DMS114 treated with DMSO at 0.1 percent for 48 hours (cell line): ENCODE measurements at regions not wholly inside any gene's neighbourhood (a gene's known extent, or its start where the extent isn't known, plus 50 kb on each side); places are given as distances from the start of the nearest gene placed in this dataset.

Source experiments
- DNase-seq: peaks from one replicate; lab custom pipeline; 2025; ENCODE audit not compliant: unreplicated experiment; lab: John Stamatoyannopoulos, UW

DNA sequence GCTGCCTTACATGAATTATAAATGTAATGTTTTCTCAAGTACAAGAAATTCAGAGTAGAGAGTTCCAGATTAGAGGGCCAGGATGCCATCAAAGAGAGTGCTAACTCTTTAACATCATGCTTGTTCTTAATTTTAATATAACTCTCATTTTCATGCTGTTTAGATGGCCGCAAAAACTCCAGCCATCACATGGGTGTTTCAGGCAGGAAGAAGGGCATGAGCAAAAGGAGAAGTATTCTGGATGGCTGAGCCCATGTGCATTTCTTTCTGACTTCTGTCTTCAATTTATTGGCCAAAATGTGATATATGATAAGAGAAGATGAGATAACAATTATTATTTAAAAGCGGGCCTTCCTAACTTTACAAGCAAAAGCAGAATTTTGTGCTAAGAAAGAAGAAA lies 1328.6 kb downstream of the MRPL39 start:
- no peak for DNase-seq

DNA sequence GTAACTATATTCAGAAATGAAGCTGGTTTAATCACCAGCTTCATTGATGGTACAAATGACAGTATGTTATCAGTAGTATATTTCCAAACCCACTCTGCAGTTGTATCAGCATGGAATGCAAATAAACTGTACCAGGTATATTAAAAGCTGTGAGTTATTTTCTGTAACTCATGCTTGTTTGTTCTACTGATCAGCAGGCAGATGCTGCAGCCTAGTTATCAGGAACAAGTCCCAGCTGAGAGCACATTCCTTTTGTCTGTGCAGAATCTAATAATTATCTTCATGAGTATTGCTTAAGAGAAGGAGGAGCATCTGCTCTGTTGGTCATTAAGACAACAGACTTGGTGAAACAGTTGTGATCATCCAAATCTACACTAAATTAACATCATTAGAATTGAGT lies 1331.1 kb downstream of the MRPL39 start:
- DNase-seq = no peak

DNA sequence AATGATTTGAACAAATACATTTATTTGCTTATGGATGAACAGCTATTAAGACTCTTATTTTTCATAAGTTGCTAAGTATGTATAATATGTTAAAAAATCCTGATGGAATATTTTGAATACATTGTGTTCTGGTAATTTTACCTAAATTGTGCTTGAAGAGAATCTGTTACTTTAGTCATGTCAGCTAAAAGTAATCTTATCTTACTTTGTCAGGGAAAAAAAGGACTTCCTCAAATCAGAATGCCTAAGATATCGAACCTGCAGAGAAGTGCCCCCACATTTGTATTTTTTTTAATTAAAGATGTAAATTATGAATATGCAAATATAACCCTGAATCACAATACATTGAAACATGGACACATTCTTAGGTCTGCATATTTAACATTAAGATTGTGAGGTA lies 1331.7 kb downstream of the MRPL39 start:
- DNase-seq = no peak

DNA sequence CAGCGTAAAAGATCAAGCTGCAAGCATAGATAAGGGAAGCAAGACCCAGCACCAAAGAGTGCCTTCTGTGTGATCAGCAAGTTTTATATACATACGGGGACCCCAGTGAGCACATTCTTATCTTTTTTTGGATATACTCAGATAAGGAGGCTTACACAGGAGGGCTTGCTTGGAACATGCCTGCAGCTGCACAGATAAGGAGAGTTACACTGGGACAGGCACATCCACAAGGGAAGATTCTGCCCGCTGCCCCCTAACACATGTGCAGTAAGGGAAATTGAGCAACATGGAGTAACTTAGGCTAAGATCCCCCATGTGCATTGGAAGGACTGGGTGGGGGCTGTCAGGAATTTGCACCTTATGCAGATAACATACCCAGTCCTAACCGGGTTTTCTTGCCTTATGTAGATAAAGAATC lies 1334.8 kb downstream of the MRPL39 start:
- DNase-seq = no peak

DNA sequence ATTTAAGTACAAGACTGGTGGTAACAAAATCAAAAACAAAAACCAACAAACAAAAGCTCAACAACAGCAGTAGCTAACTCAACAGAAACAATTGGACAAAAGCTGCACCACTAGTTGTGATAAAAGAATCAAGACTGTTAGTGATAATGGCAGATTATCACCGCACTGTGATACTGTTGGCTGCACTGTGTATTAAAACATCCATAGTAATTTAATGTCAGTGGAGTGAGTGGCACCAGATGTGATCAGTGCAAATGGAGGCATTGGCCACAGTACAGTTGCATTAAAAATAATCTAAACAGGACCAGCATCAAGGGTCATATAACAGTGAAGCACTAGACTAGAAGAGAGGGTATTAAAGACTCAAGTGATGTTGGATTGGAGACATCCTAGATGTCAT lies 1341.3 kb downstream of the MRPL39 start:
- no peak for DNase-seq

- DNase-seq = no peak
Measured at GRCh38 chr21:24260751-24261150, 1346.5 kb downstream of the MRPL39 start.

- no peak for DNase-seq
Measured at GRCh38 chr21:24259241-24259640, 1348.0 kb downstream of the MRPL39 start.

- no peak for DNase-seq
Measured at GRCh38 chr21:24255591-24255990, 1351.7 kb downstream of the MRPL39 start.

- DNase-seq = no peak
Measured at GRCh38 chr21:24225431-24225830, 1381.8 kb downstream of the MRPL39 start.

DNA sequence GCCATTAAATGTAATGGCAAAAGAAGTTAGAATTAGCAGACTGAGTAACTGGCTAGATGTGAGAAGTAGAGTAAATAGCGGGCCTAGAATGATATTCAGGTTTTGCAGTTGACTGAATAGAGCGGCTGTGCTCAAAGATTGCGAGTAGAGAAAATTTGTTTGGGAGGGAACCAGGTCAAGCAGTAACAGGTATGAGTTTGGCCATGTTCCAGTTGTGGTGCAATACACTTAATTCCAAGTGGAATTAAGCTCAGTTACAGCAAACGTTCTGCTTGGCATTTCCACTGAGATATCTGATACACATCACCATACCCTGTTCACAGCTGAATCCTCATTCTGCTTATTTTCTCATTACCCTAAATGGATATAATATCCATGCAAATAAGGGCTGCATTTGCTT lies 1382.9 kb downstream of the MRPL39 start:
- DNase-seq = no peak

DNA sequence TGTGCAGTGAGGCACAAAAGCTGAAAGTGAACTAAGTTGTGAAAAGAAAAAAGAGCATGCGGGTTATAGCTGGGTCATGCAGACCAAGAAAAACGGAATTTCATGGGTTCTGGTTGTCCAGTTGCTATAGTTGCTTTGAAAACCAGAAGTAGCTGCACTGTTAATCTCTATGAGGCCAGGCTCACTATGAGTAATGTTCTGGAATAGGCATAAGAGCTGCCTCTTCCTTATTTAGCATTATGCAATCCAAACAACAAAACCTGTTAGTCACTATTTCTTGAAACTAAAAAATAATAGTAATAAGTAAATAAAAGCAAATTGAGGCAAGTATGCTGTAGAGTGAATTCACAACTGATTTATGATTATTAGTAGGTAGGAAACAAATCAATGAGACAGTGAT lies 1383.7 kb downstream of the MRPL39 start:
- DNase-seq = no peak

DNA sequence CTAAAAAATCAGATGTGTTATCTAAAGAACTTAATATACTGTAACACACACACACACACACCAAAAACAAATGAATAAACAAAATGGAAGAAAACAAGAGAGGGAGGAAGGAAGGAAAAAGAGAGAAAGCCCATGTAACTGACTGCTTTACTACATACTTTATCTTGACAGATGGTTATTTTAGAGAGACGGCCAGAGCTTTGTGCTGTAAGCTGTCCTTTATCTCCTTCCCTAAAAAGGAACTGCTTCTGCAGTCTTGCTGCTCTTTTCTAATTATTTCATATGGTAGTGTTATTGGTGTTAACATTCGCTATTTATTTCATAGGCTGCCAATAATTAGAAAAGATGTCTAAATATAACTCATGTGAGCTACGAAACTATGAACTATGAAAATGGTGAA lies 1384.6 kb downstream of the MRPL39 start:
- DNase-seq = no peak

DNA sequence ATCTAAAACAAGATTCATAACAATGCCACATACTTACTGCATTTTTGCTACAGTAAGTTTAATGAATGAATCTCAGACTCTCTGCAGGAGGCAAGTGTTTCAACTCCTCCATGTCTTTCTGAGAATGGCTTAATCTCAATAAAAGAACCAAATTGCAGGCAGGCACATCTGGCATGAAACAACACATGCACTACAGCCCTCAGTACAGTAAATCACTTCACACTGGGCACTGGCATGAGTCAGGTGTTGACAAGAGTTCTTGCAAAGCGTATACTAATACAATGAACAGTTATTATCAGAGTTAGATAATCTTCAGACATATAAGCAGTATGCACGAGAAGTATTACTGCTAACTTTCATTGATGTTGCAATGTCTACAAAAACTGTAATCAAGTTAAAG lies 1386.8 kb downstream of the MRPL39 start:
- DNase-seq = no peak

GRCh38 chr21:24217151-24217550 lies 1390.1 kb downstream of the MRPL39 start:
- no peak for DNase-seq

DNA sequence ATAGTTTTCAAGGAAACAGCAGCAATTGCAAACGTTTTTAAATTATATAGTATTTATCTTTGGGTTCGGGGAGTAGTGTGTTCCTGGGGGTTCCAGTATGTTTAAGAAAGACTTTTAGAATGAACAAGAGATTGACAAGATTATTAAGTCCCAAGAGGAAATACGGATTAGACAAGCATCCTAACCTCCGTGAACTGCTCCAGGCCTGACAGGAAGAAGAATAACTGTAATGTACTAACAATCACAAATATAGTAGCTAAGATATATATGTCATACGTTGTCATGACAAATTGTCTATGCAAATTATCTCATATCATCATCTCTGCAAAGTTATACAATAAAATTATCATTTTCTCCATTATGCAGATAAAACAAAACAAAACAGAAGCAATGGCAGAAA lies 1397.2 kb downstream of the MRPL39 start:
- no peak for DNase-seq

GRCh38 chr21:24208562-24209260 lies 1398.6 kb downstream of the MRPL39 start:
- DNase-seq = no peak

DNA sequence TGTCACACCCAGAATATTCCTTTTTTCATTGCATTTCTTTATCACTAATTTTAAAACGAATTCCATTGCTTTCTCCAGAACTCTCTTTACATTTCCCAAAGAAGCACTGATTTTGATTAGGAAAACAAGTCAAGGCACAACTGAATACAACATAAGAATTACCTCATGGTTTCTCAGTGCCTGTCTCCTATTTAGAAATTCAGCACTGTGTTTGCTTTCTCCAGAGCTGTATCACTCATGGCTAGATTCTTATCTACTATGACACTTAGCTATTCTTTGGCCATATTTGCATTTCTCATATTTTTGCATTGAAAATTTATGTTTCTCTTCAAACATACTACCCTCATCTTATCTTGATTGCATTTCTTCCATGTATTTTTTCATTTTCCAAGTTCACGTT lies 1402.0 kb downstream of the MRPL39 start:
- DNase-seq = no peak

GRCh38 chr21:24204641-24205040 lies 1402.6 kb downstream of the MRPL39 start:
- no peak for DNase-seq

DNA sequence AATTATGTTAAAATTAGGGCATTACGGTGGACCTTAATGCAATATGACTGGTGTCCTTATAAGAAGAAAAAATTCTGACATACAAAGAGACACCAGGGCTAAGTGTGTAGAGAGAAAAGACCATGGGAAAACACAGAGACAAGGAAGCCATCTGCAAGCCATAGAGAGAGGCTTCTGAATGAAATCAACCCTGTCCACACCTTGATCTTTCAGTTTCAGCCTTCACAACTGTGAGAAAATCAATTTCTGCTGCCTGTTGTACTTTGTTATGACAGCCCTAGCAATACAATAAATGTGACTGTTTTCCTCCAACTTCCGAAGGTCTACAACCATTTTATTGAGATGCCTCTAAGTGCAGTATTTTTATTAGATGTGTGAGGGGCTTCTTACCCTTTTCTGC lies 1407.2 kb downstream of the MRPL39 start:
- no peak for DNase-seq

- DNase-seq = no peak
Measured at GRCh38 chr21:24197923-24198322, 1409.4 kb downstream of the MRPL39 start.

DNA sequence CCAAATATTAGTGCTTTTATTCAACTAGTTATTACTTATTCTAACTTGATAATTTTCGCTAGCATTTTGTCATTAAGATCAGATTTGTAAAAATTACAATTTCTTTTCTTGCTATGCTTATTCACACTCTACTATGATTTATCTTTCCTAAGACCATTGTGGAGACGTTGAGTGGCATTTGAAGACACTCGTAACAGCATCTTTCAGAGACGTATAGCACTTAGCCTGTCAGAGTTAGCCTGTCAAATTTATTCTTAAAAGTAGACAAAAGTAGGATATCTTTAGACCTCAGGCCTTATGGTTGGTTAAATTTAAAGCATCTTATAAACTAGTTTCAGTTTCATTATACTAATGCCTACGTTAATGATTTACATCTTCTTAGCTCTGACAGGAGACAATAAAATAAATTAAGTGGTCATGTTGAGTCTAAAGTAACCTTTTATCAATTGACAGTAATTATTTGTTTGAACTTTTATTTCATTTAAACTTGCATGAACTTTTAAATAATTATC lies 1410.1 kb downstream of the MRPL39 start:
- DNase-seq = no peak

DNA sequence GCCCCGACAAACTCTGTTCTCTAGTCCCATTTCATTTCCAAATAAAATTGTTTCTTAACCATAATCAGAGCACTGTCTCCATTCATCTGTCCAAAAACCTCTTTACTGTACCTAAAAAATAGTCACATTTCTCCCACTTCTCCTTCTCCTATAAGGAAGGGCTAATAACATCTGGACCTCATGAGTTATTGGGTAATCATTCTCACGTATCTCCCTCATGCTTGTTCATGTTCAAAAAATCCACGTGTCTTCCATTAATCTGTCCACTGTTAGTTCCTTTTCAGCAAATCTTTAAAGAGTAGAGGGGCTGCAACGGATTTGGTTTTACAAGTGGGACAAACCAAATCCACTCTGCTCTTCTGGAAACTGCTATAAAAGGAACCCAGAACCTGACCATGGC lies 1418.8 kb downstream of the MRPL39 start:
- no peak for DNase-seq

- no peak for DNase-seq
Measured at GRCh38 chr21:24183077-24183476, 1424.2 kb downstream of the MRPL39 start.
